ENCODE measurements at regions not wholly inside any gene's neighbourhood (a gene's known extent, or its start where the extent isn't known, plus 50 kb on each side); places are given as distances from the start of the nearest gene placed in this dataset.
"Not testable (repeated sequence)": the region's sequence is repeated elsewhere in the genome, so short reads cannot be mapped to it uniquely, and the experiment has no call there.

GRCh38 chr7:92904244-92905131 is 68.1 kb upstream of the CDK6 start:
- H3K27me3 ChIP-seq (ENCODE audit: control insufficient read depth, insufficient read depth, low read length) = no peaks in the 10 kb centered on the region
- H3K9me3 Mint-ChIP-seq = no peaks in the 10 kb centered on the region
- H3K36me3 ChIP-seq (ENCODE audit: control insufficient read depth, insufficient read depth, low read length) = no peaks in the 10 kb centered on the region
- DNase-seq = peak; percentile 65 to 80
- H3K27ac ChIP-seq (ENCODE audit: low read length) = no peak overlapping the region
- peaks cover 9% of the 10 kb centered on the region for H3K4me1 ChIP-seq (ENCODE audit: control insufficient read depth, insufficient read depth, low read length)
- no peaks in the 10 kb centered on the region for H3K9me3 ChIP-seq (ENCODE audit: control insufficient read depth, insufficient read depth, low read length)
- H3K4me3 Mint-ChIP-seq = no peak overlapping the region
- no peak for TF ChIP-seq CTCF (IDR thresholded peaks at IDR 0.05)
- peak overlapping the region; percentile 62 to 64 for H3K27ac Mint-ChIP-seq
- 39% methylated on average over 7 of the region's 7 CpGs for WGBS (ENCODE audit: insufficient coverage)
- ATAC-seq = peak; percentile 98 to 100 (median 99)
- H3K4me3 ChIP-seq (ENCODE audit: low read length) = no peak overlapping the region
- intact Hi-C loops (cut with micrococcal nuclease) = loop anchor here (1.0 to 10.0 kb wide), 4 partner anchors 67 to 320 kb away; partner anchors contain the start of gene HEPACAM2
- H3K4me1 Mint-ChIP-seq = peaks cover 18 to 19% of the 10 kb centered on the region in 2 donors
- H3K27me3 Mint-ChIP-seq (ENCODE audit: low read depth in 2 of 2) = peaks cover 0 to 3% of the 10 kb centered on the region in 2 donors
- H3K36me3 Mint-ChIP-seq = no peaks in the 10 kb centered on the region

DNA sequence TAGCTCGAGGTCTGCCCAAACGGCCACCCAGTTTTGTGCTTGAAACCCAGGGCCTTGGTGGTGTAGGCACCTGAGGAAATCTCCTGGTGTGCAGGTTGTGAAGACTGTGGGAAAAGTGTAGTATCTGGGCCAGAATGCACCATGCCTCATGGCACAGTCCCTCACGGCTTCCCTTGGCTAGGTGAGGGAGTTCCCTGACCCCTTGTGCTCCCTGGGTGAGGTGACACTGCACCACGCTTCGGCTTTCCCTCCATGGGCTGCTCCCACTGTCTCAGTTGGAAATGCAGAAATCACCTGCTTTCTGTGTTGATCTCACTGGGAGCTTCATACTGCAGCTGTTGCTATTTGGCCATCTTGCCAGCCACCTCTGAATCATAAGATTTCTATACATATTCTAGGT is 62.4 kb upstream of the CDK6 start:
- intact Hi-C loops (cut with micrococcal nuclease) = no loop called here
- peaks cover 8 to 23% of the 10 kb centered on the region in 2 donors for H3K27me3 Mint-ChIP-seq (ENCODE audit: low read depth in 2 of 2)
- Histone ChIP-seq H3K4me3 (ENCODE audit: low read length) (no peak overlapping the region), H3K27me3 (ENCODE audit: control insufficient read depth, insufficient read depth, low read length) (no peaks in the 10 kb centered on the region), H3K36me3 (ENCODE audit: control insufficient read depth, insufficient read depth, low read length) (no peaks in the 10 kb centered on the region), H3K27ac (ENCODE audit: low read length) (no peak overlapping the region), H3K9me3 (ENCODE audit: control insufficient read depth, insufficient read depth, low read length) (peaks cover 11% of the 10 kb centered on the region), H3K4me1 (ENCODE audit: control insufficient read depth, insufficient read depth, low read length) (no peaks in the 10 kb centered on the region)
- DNase-seq (no peak), ATAC-seq (no peak)
- WGBS (ENCODE audit: insufficient coverage) = 91% methylated on average over 5 of the region's 5 CpGs
- H3K9me3 Mint-ChIP-seq = peaks cover 2 to 3% of the 10 kb centered on the region in 2 donors
- no peak for TF ChIP-seq CTCF (IDR thresholded peaks at IDR 0.05)
- H3K4me3 Mint-ChIP-seq = no peak overlapping the region
- H3K27ac Mint-ChIP-seq = no peak overlapping the region
- H3K4me1 Mint-ChIP-seq = peaks cover 5 to 6% of the 10 kb centered on the region in 2 donors
- H3K36me3 Mint-ChIP-seq = peaks cover 30% of the 10 kb centered on the region

DNA sequence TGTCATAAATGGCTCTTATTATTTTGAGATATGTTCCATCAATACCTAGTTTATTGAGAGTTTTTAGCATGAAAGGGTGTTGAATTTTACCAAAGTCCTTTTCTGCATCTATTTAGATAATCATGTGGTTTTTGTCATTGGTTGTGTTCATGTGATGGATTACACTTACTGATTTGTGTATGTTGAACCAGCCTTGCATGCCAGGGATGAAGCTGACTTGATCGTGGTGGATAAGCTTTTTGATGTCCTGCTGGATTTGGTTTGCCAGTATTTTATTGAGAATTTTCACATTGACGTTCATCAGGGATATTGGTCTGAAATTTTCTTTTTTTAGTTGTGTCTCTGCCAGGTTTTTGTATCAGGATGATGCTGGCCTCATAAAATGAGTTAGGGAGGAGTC is 58.5 kb upstream of the CDK6 start:
- H3K27ac Mint-ChIP-seq; ATAC-seq; H3K27ac ChIP-seq (ENCODE audit: low read length); H3K4me1 ChIP-seq (ENCODE audit: control insufficient read depth, insufficient read depth, low read length); H3K4me3 Mint-ChIP-seq; H3K4me3 ChIP-seq (ENCODE audit: low read length); H3K27me3 ChIP-seq (ENCODE audit: control insufficient read depth, insufficient read depth, low read length); intact Hi-C loops (cut with micrococcal nuclease); H3K9me3 Mint-ChIP-seq; DNase-seq; H3K4me1 Mint-ChIP-seq; H3K36me3 ChIP-seq (ENCODE audit: control insufficient read depth, insufficient read depth, low read length): not testable (repeated sequence)
- Mint-ChIP-seq H3K27me3 (ENCODE audit: low read depth in 2 of 2) (peaks cover 20 to 32% of the 10 kb centered on the region in 2 donors), H3K36me3 (peaks cover 30% of the 10 kb centered on the region)
- 95% methylated on average over 2 of the region's 2 CpGs for WGBS (ENCODE audit: insufficient coverage)
- peaks cover 11% of the 10 kb centered on the region for H3K9me3 ChIP-seq (ENCODE audit: control insufficient read depth, insufficient read depth, low read length)

GRCh38 chr7:92889081-92889480 is 52.7 kb upstream of the CDK6 start:
- Histone ChIP-seq H3K36me3 (ENCODE audit: control insufficient read depth, insufficient read depth, low read length) (no peaks in the 10 kb centered on the region), H3K4me3 (ENCODE audit: low read length) (no peak overlapping the region), H3K4me1 (ENCODE audit: control insufficient read depth, insufficient read depth, low read length) (no peaks in the 10 kb centered on the region), H3K27ac (ENCODE audit: low read length) (no peak overlapping the region), H3K27me3 (ENCODE audit: control insufficient read depth, insufficient read depth, low read length) (no peaks in the 10 kb centered on the region), H3K9me3 (ENCODE audit: control insufficient read depth, insufficient read depth, low read length) (no peaks in the 10 kb centered on the region)
- intact Hi-C loops (cut with micrococcal nuclease) = no loop called here
- DNase-seq = no peak
- Mint-ChIP-seq H3K27me3 (ENCODE audit: low read depth in 2 of 2) (peaks cover 23% of the 10 kb centered on the region in 2 donors), H3K9me3 (peaks cover 0 to 5% of the 10 kb centered on the region in 2 donors), H3K36me3 (peaks cover 9% of the 10 kb centered on the region), H3K4me3 (no peak overlapping the region), H3K27ac (no peak overlapping the region), H3K4me1 (no peaks in the 10 kb centered on the region)
- no peak for TF ChIP-seq CTCF (IDR thresholded peaks at IDR 0.05)
- no peak for ATAC-seq
- 91% methylated on average over 3 of the region's 3 CpGs for WGBS (ENCODE audit: insufficient coverage)
